Panc1 (cell line): ENCODE measurements at regions not wholly inside any gene's neighbourhood (a gene's known extent, or its start where the extent isn't known, plus 50 kb on each side); places are given as distances from the start of the nearest gene placed in this dataset.

ENCODE experiments used
- ATAC-seq: fragments of 200-7000 bp; cut with Tn5 transposase; 2 replicates; pipeline ENCODE4 v1.9.1; 2020; ENCODE audit warnings: mild to moderate bottlenecking, moderate library complexity
- BruUV-seq: library from RNA; stranded (reverse); fragments of 400-500 nt; replicated peaks from 2 replicates; lab custom pipeline; 2021; lab: Mats Ljungman, UMichigan
- CTCF ChIA-PET: fragments of 300-600 bp; sonication (Branson Sonifier 250); formaldehyde crosslinking; loops from one replicate; lab custom pipeline; 2022; ENCODE audit warnings: antibody characterized with exemption; lab: Charles Lee
- POLR2A ChIA-PET: fragments of 300-600 bp; sonication (Branson Sonifier 250); formaldehyde crosslinking; loops from one replicate; lab custom pipeline; 2022; ENCODE audit warnings: antibody characterized with exemption; lab: Charles Lee
- DNase-seq: peaks from one replicate; pipeline ENCODE4 v3.0.0-alpha.2; 2010; ENCODE audit warnings: low read depth, low spot score
- H3K27ac ChIP-seq: 2 replicates; pipeline ENCODE4 v1.5.1; 2011; ENCODE audit warnings: mild to moderate bottlenecking, low read length, inconsistent platforms
- H3K27me3 ChIP-seq: fragments of 200-500 bp; sonication (Bioruptor generic); 2 replicates; pipeline ENCODE4 v1.6.0; 2014; ENCODE audit warnings: low read length, inconsistent platforms; ENCODE audit not compliant: control insufficient read depth, insufficient read depth
- H3K36me3 ChIP-seq: fragments of 200-500 bp; sonication (Bioruptor generic); 2 replicates; pipeline ENCODE4 v1.5.1; 2014; ENCODE audit warnings: inconsistent platforms, mild to moderate bottlenecking, low read length, moderate library complexity; ENCODE audit not compliant: control insufficient read depth, insufficient read depth
- H3K4me1 ChIP-seq: 2 replicates; pipeline ENCODE4 v1.5.1; 2011; ENCODE audit warnings: inconsistent platforms, mild to moderate bottlenecking, low read length, moderate library complexity; ENCODE audit not compliant: control insufficient read depth, insufficient read depth
- H3K4me3 ChIP-seq, 2 experiments: 2 replicates each; pipeline ENCODE4 v1.5.1; 2011 to 2012; ENCODE audit warnings: low read depth in 2 of 2, low read length in 2 of 2, mild to moderate bottlenecking in 2 of 2, inconsistent platforms in 1 of 2, moderate library complexity in 1 of 2
- H3K9me3 ChIP-seq: fragments of 200-500 bp; sonication (Bioruptor generic); 2 replicates; pipeline ENCODE4 v1.5.1; 2014; ENCODE audit warnings: low read depth, mild to moderate bottlenecking, inconsistent platforms, low read length, moderate library complexity; ENCODE audit not compliant: control insufficient read depth, insufficient read depth
- POLR2AphosphoS5 ChIP-seq: IDR thresholded peaks from 2 replicates; pipeline ENCODE4 v1.6.1; 2012; ENCODE audit warnings: mild to moderate bottlenecking, low read depth, low read length, moderate library complexity
- SIN3A ChIP-seq: IDR thresholded peaks from 2 replicates; pipeline ENCODE4 v1.6.1; 2012; ENCODE audit warnings: low read depth, mild to moderate bottlenecking, low read length, moderate library complexity, borderline replicate concordance; ENCODE audit not compliant: insufficient read depth
- TCF7L2 ChIP-seq: IDR thresholded peaks from 2 replicates; pipeline ENCODE4 v1.6.1; 2011; ENCODE audit warnings: mild to moderate bottlenecking, low read depth, low read length, inconsistent platforms
- in situ Hi-C: cut with HindIII; loops from 2 replicates; pipeline ENCODE4 v1.10.0; 2016; ENCODE audit warnings: low sequenced_read_pairs, low pct_unique_long_range_greater_than_20kb
- intact Hi-C: fragments of 100-400 bp; cut with micrococcal nuclease; formaldehyde crosslinking; loops from one replicate; pipeline ENCODE4 v1.10.0; 2022; ENCODE audit not compliant: unreplicated experiment
- TF ChIP-seq, protein P1 (sequence below): fragments of 450-650 bp; IDR thresholded peaks from 2 replicates; pipeline ENCODE4 v1.5.1; 2017; ENCODE audit warnings: mild to moderate bottlenecking
- TF ChIP-seq, protein P2 (sequence below), 2 experiments: IDR thresholded peaks; 2 replicates each; pipeline ENCODE4 v1.6.1; 2011 to 2012; ENCODE audit warnings: low read depth in 2 of 2, control low read depth in 1 of 2, low read length in 1 of 2, mild to moderate bottlenecking in 1 of 2, moderate library complexity in 1 of 2; ENCODE audit not compliant: insufficient read depth in 1 of 2

DNA sequence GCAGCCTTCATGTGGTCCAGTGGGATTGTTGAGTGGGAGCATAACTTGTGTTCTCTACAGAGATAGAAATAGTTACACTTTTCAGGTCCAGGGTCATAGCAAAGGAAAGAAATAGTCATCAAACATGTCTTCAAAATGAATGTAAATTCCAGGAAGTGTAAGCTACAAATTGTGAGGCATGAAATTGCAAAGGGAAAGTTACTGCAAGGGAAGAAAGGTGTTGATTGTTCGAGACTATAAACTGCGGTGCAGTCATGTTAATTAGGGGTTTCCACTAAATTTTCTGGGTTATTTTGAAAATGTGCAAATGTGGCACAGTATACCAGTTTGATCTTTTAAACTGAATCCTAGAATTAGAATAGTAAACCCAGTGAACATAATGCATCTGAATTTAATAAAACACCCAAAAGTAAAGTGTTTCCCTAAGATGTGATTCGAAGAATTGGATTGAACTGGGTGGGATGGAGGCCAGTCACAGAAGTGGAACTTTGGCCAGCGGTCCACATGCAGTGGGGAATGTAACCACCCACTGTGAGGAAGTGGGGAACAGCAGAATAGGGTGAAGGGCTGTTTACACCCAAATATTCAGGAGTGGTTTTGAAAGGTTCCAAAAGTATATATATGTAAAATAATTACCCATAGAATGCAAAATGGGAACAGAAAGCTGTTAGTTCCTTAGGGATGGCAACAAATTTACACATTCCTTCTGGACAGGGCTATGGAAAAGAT lies 126.5 kb upstream of the CCDC68 start:
- Histone ChIP-seq H3K4me1 (no peaks in the 10 kb centered on the region), H3K27ac (no peak overlapping the region), H3K36me3 (no peaks in the 10 kb centered on the region), H3K27me3 (no peaks in the 10 kb centered on the region), H3K4me3 (no peak overlapping the region), H3K9me3 (no peaks in the 10 kb centered on the region)
- ATAC-seq (no peak), DNase-seq (no peak)
- ChIA-PET POLR2A (no interaction called here), CTCF (no interaction called here)
- no TSS peak for BruUV-seq
- intact Hi-C loops = no loop called here
- in situ Hi-C loops = no loop called here
- TF ChIP-seq, protein P1, sequence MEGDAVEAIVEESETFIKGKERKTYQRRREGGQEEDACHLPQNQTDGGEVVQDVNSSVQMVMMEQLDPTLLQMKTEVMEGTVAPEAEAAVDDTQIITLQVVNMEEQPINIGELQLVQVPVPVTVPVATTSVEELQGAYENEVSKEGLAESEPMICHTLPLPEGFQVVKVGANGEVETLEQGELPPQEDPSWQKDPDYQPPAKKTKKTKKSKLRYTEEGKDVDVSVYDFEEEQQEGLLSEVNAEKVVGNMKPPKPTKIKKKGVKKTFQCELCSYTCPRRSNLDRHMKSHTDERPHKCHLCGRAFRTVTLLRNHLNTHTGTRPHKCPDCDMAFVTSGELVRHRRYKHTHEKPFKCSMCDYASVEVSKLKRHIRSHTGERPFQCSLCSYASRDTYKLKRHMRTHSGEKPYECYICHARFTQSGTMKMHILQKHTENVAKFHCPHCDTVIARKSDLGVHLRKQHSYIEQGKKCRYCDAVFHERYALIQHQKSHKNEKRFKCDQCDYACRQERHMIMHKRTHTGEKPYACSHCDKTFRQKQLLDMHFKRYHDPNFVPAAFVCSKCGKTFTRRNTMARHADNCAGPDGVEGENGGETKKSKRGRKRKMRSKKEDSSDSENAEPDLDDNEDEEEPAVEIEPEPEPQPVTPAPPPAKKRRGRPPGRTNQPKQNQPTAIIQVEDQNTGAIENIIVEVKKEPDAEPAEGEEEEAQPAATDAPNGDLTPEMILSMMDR = no peak
- no peak for TF ChIP-seq SIN3A
- TF ChIP-seq TCF7L2 = no peak
- TF ChIP-seq, protein P2, sequence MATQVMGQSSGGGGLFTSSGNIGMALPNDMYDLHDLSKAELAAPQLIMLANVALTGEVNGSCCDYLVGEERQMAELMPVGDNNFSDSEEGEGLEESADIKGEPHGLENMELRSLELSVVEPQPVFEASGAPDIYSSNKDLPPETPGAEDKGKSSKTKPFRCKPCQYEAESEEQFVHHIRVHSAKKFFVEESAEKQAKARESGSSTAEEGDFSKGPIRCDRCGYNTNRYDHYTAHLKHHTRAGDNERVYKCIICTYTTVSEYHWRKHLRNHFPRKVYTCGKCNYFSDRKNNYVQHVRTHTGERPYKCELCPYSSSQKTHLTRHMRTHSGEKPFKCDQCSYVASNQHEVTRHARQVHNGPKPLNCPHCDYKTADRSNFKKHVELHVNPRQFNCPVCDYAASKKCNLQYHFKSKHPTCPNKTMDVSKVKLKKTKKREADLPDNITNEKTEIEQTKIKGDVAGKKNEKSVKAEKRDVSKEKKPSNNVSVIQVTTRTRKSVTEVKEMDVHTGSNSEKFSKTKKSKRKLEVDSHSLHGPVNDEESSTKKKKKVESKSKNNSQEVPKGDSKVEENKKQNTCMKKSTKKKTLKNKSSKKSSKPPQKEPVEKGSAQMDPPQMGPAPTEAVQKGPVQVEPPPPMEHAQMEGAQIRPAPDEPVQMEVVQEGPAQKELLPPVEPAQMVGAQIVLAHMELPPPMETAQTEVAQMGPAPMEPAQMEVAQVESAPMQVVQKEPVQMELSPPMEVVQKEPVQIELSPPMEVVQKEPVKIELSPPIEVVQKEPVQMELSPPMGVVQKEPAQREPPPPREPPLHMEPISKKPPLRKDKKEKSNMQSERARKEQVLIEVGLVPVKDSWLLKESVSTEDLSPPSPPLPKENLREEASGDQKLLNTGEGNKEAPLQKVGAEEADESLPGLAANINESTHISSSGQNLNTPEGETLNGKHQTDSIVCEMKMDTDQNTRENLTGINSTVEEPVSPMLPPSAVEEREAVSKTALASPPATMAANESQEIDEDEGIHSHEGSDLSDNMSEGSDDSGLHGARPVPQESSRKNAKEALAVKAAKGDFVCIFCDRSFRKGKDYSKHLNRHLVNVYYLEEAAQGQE (IDR thresholded peaks at IDR 0.05; ENCODE audit: insufficient read depth in 1 of 2, low read depth in 2 of 2, low read length in 1 of 2) = no peak
- TF ChIP-seq POLR2AphosphoS5 = no peak

DNA sequence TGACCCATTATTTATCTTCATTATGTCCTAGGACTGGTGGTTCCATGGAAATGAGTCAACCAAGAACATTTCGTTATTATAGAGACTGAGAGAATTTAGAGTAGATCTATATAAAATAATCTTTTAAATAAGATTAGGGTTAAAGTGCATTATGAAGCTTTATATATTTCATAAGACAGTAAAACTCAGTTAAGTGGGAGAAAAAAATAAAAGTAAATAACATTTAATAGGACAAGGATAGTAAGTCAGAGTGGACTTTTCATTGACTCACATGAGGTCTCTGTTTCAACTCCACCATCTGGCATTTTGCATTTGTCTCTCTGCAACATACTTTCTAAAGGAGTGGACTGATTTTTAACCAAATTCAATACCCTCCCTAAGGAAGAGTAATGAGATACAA lies 125.3 kb upstream of the CCDC68 start:
- POLR2A ChIA-PET = no interaction called here
- Histone ChIP-seq H3K27ac (no peak overlapping the region), H3K4me3 (no peak overlapping the region), H3K27me3 (no peaks in the 10 kb centered on the region), H3K9me3 (no peaks in the 10 kb centered on the region), H3K36me3 (no peaks in the 10 kb centered on the region), H3K4me1 (no peaks in the 10 kb centered on the region)
- DNase-seq (no peak), ATAC-seq (no peak)
- CTCF ChIA-PET = no interaction called here
- in situ Hi-C loops (no loop called here), intact Hi-C loops (no loop called here)
- BruUV-seq = no TSS peak
- TF ChIP-seq, protein P2 (IDR thresholded peaks at IDR 0.05; ENCODE audit: insufficient read depth in 1 of 2, low read depth in 2 of 2, low read length in 1 of 2) = no peak
- no peak for TF ChIP-seq POLR2AphosphoS5
- no peak for TF ChIP-seq TCF7L2
- TF ChIP-seq, protein P1 = no peak
- no peak for TF ChIP-seq SIN3A
